ENCODE measurements at regions not wholly inside any gene's neighbourhood (a gene's known extent, or its start where the extent isn't known, plus 50 kb on each side); places are given as distances from the start of the nearest gene placed in this dataset.

GRCh38 chr5:4700069-4700468, 440.1 kb upstream of the ADAMTS16 start:
- peak; percentile 1 to 7 for DNase-seq (ENCODE audit: low read depth in 2 of 2)

DNA sequence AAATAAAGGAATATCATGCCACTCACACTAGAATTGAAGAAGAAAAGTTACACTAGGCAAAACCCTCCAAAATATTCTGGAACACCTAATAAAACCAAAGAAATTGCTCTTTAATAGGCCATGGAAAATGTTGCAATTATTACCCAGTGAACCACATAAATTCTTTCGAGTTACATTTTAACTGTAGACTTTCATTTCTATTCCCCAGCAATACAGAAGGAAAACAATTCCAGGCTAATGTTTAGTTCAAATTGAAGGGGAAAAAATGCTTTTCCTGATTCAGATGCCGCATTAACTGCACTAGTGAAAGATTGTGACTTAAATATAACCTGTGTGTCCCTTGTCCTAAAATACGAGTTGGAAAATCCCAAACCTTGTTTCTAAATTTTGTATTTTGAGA, 439.3 kb upstream of the ADAMTS16 start:
- no peak for DNase-seq (ENCODE audit: low read depth in 2 of 2)

DNA sequence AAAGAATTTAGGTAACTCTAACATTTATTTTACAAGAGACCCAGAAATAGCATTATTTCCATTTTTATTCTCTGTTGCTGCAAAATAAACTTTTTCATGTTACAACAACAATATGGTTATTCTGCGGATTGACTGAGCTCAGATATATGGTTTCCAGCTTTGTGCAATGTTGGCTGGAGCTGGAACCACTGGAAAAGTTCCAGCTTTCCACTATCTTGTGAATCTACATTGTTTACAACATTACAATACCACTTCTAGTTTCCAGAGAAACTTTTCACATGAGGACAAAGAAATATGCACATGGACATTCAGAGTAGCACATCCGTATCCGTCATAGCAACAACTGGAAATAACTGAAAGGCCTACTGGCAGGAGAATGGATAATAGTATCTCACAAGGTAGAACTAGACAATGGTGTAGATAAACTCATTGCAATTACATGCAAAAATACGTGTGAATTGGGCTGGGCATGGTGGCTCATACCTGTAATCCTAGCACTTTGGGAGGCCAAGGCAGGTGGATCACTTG, 436.1 kb upstream of the ADAMTS16 start:
- DNase-seq (ENCODE audit: low read depth in 2 of 2): no peak

GRCh38 chr5:4704951-4705350, 435.2 kb upstream of the ADAMTS16 start:
- no peak for DNase-seq (ENCODE audit: low read depth in 2 of 2)

GRCh38 chr5:4716781-4717180, 423.3 kb upstream of the ADAMTS16 start:
- DNase-seq (ENCODE audit: low read depth in 2 of 2): no peak

GRCh38 chr5:4717446-4717845, 422.7 kb upstream of the ADAMTS16 start:
- DNase-seq (ENCODE audit: low read depth in 2 of 2): no peak

DNA sequence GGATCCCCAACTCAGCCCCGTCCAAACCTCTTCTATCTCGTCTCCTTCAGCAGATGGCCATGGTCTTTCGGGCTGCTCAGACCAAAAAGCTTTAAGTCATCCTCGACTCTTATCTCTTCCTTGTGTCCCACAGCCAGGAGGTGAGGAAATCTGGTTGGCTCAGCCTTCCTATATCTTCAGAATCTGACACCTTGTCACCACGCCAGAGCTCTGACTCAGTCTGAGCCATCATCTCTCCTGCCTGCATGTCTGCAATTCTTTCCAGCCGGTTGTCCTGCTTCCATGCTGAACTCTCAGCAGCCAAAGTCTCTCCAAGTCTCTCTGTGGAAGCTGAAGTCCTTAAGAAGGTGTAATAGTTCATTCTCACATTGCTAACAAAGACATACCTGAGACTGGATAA, 419.3 kb upstream of the ADAMTS16 start:
- no peak for DNase-seq (ENCODE audit: low read depth in 2 of 2)

GRCh38 chr5:4722886-4723285, 417.2 kb upstream of the ADAMTS16 start:
- DNase-seq (ENCODE audit: low read depth in 2 of 2): no peak

GRCh38 chr5:4725594-4725993, 414.5 kb upstream of the ADAMTS16 start:
- DNase-seq (ENCODE audit: low read depth in 2 of 2): no peak

DNA sequence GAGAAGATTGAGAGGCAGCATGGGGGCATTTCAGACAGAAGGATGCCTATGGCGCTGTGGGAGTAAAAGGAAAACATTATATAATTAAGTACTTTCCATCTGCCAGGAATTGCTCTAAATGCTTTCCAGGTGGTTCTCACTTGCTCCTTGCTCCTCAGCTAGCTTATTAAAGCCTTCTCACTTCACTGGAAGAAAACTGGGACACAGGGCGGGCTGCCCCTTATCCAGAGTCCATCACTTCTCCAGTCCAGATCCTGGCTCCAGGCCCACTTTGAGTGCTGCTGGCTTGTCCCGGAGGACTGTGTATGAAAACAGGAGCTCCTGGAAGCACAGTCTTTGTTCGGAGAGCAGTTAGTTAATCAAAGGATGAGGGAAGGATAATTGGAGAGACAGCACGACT, 409.9 kb upstream of the ADAMTS16 start:
- DNase-seq (ENCODE audit: low read depth in 2 of 2): no peak

- DNase-seq (ENCODE audit: low read depth in 2 of 2): no peak
Measured at GRCh38 chr5:4734348-4734747, 405.8 kb upstream of the ADAMTS16 start.

DNA sequence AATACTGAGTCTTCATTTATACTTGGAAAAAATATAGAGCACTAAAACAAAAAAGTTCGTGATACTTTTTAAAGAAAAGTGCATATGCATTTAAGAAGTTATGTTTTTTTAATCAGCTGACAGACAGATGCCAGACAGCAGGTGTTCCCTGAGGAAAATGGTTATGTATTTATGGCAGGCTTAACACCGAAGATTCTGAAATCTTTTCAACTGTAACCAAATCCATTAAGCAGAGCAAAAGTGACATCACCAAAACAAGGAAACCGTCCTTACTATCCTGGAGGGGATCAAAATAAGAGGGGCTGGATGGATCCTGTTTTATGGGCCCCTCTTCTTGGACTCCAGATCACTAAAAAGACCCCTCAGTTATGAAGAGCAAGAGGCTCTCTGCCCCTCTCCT, 404.9 kb upstream of the ADAMTS16 start:
- DNase-seq (ENCODE audit: low read depth in 2 of 2): no peak

DNA sequence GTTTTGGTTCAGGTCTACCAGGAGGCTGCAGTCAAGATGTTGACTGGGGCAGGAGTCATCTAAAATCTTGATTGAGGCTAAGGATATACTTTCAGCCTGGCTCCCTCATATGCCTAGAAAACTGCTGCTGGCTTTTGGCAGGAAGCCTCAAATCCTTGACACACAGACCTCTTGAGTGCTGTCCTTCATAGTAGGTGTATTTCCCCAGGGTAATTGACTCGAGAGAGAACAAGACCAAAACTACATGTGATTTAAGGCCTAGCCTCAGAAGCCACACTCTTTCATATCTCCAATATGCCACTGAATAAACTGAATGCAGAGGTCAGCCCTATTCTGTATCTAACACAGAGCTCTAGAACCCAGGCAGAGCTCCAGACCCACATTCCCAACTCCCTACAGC, 402.3 kb upstream of the ADAMTS16 start:
- no peak for DNase-seq (ENCODE audit: low read depth in 2 of 2)

DNA sequence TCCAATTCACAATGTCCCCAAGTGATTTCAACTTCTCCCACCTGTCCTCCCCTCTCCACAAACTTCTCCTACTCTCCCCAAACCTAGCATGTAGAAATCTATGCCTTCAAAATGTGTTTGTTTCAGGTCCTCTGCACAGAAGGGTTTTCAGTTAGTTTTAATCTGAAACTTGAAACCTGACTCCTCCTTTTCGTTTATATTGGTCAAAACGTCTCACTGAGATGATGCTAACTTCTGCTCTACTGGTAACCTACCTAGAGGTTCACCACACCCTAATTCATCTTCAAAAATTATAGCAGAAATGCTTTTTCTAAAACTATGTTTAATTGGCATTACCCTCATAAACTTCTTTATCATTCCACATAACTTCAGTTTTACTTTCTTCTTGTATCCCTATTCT, 401.8 kb upstream of the ADAMTS16 start:
- DNase-seq (ENCODE audit: low read depth in 2 of 2): no peak

DNA sequence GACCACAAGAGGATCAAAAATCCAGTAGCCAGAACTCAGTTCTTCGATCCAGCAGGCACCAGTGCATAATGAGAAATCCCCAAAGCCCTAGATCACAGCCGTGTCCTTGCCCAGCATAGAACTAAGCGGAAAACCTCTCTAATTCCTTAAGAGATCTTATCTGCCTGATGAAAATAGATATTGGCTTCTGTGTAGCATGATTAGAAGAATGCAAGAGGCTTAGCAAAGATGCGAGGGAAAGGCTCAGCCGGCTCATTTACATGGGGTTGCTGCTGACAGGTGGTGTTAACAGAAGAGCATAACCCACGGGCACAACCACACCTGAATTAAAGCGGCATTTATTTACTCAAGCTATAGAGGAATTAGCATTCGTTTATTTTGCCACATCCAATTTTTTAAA, 400.0 kb upstream of the ADAMTS16 start:
- DNase-seq (ENCODE audit: low read depth in 2 of 2): no peak

GRCh38 chr5:4758550-4758949, 381.6 kb upstream of the ADAMTS16 start:
- no peak for DNase-seq (ENCODE audit: low read depth in 2 of 2)

DNA sequence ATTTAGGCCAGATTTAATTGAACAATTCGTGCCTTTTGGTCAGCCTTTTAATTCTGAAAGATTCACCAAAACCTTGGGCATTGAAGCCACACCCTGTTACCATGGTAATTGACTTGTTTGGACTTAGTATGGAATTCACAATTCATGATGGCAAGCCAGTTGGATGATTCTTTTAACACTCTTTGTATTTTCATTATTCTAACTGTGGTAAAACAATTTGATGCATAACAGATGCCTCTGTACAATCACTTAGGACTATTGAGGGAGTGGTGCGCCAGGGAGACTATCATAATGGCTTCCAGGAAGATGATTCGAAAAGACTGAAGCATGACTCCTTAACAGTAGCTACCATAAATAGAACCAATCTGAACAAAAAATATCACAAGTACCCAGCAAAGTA, 381.1 kb upstream of the ADAMTS16 start:
- DNase-seq (ENCODE audit: low read depth in 2 of 2): no peak

GRCh38 chr5:4762316-4762715, 377.8 kb upstream of the ADAMTS16 start:
- DNase-seq (ENCODE audit: low read depth in 2 of 2): no peak

DNA sequence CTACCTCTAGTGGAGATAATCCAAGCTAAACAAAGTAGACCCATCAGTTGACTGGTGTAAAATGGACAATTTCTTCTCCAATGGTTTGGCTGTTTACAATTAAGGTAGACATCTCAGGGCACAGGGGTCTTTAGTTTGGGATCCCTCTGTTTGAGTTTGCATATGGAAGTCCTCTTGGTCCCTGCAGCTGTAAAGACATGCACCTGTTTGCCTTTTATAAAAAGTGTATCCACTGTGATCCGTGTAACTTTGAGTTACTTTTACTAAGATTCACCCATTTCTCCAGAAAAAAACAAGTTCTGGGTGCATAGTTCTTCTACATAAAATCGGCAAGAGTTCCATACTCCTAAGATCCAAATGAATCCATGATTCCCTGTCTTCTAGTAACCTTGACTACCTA, 374.7 kb upstream of the ADAMTS16 start:
- no peak for DNase-seq (ENCODE audit: low read depth in 2 of 2)

DNA sequence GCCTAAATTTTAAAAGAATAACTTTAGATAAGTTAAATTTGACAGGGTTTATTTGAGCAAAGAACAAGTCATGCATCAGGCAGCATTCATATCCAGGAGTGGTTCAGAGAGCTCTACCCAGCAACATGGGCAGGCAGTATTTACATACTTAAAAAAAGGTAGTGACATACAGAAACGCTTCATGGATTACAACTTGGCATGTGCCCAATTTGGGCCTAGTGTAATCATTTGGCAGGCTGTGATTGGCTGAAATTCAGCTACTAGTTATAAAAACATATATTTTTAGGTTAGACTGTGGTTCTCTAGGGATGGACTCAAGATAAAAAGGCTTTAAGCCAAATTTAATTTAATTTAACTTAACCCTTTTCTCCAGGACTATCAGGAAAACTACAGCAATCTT, 374.0 kb upstream of the ADAMTS16 start:
- no peak for DNase-seq (ENCODE audit: low read depth in 2 of 2)

- DNase-seq (ENCODE audit: low read depth in 2 of 2): no peak
Measured at GRCh38 chr5:4772591-4772990, 367.5 kb upstream of the ADAMTS16 start.

- DNase-seq (ENCODE audit: low read depth in 2 of 2): no peak
Measured at GRCh38 chr5:4773827-4774317, 366.3 kb upstream of the ADAMTS16 start.

DNA sequence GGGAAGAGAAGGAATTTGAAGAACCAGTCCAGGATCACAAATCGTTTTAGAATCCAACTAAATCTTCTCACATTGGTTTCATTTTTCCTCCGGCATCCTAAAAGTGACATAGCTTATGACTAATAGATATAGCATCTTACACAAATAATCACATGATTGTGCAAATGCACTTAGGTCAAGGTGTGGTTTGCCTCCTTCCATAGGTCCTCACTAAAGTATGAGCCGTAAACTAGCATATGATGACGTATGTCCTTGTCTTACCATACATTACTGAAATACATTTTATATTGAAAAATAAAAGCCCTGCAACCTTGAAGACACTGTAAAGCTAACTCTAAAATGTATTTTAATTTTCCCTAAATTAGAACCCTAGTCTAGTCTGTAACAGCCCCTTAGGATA, 362.7 kb upstream of the ADAMTS16 start:
- no peak for DNase-seq (ENCODE audit: low read depth in 2 of 2)

DNA sequence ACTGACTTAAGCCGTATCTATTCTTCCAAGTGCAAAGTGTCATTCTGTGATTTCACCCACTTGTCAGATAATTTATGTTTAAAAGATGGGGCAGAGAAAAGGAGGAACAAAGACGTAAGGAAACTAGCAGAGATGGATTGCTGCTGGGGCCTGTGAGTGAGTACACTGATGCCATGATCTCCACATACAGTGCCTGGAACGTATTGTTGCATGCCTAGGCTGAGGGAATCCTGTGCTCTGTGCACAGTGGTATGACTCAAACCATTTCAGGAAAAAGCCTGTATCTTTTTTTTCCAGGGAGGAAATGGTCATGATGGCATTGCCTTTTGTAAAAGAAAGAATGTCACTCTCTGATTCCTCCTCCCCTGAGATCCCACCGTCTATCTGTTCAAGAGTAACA, 359.5 kb upstream of the ADAMTS16 start:
- no peak for DNase-seq (ENCODE audit: low read depth in 2 of 2)
